H1 (cell line): ENCODE measurements at regions not wholly inside any gene's neighbourhood (a gene's known extent, or its start where the extent isn't known, plus 50 kb on each side); places are given as distances from the start of the nearest gene placed in this dataset.

Experiments used
- ASH2L ChIP-seq: fragments of 200-600, 300-600 bp; sonication (generic); IDR thresholded peaks from one replicate; pipeline ENCODE4 v1.7.1; 2017; ENCODE audit warnings: low read length
- CHD7 ChIP-seq: fragments of 300-600 bp; sonication (generic); IDR thresholded peaks from 2 replicates; pipeline ENCODE4 v1.7.1; 2012; ENCODE audit warnings: low read length, moderate library complexity, mild to moderate bottlenecking, inconsistent platforms; ENCODE audit not compliant: insufficient replicate concordance
- SAP30 ChIP-seq: fragments of 300-600 bp; sonication (generic); IDR thresholded peaks from 2 replicates; pipeline ENCODE4 v1.7.1; 2012; ENCODE audit warnings: low read length, moderate library complexity, mild to moderate bottlenecking, inconsistent platforms; ENCODE audit not compliant: insufficient read depth, insufficient replicate concordance
- TF ChIP-seq, protein P1 (sequence below): IDR thresholded peaks from 2 replicates; pipeline ENCODE4 v1.6.1; 2012; ENCODE audit warnings: low read length, inconsistent platforms

DNA sequence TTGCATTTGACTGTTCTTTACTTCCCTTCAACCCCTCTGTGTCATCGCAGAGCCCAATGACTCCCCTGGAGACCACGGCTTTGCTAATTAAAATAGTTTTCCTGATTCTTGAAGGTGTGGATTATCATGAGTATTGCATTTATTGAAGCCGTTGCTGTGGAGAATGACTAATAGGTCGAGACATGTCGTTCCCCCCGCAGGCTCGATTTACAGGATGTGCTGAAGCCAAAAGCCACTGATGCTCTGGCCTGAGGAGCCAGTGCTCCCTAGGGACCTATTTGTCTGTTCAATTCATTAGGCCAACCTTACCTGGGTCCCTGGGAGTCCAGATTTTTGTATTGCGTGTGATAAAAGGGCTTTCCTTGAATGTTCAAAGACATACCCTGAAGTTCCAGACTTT is 102.3 kb downstream of the NPTX2 start (continued):
- TF ChIP-seq CHD7 (no peak), ASH2L (no peak), SAP30 (no peak)
- TF ChIP-seq, protein P1, sequence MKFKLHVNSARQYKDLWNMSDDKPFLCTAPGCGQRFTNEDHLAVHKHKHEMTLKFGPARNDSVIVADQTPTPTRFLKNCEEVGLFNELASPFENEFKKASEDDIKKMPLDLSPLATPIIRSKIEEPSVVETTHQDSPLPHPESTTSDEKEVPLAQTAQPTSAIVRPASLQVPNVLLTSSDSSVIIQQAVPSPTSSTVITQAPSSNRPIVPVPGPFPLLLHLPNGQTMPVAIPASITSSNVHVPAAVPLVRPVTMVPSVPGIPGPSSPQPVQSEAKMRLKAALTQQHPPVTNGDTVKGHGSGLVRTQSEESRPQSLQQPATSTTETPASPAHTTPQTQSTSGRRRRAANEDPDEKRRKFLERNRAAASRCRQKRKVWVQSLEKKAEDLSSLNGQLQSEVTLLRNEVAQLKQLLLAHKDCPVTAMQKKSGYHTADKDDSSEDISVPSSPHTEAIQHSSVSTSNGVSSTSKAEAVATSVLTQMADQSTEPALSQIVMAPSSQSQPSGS: no peak
